ENCODE measurements at regions not wholly inside any gene's neighbourhood (a gene's known extent, or its start where the extent isn't known, plus 50 kb on each side); places are given as distances from the start of the nearest gene placed in this dataset.

DNA sequence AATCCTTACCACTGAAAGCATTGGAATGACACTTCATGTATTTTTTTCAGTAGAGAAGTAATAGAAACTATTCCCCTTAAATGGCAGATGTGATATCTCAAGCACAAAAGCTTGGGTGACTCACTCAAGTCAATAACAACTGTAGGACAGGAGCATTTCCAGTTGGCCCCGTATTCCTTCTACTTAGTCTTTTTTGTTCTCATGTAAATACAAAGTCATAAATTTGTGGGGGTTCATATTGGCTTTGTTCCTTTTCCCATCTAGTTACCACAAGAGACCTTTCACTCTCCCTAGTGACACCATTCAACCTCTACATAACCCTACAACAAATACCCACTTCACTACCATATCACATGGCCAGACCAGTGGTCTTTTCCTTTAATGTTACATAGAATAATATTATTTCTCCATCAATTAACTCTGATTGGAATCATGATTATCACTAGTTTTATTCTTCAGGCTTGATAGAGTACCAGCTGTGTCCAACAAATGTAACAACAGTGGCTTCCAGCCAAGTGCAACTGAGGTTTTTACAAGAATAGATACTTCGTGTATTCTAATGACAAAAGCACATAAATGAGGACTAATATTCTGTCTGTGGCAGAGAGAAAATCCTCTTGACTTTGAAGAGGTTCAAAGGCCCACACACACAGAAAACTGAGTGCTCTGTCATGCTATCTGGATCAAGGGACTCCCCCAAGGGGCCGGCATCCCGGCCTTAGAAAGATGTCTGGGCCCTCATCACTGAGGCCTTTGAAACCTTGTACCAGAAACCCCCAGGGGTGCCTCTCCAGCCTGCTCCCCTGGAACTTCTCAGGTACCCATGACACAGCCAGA, 94.0 kb upstream of the THBS1 start:
- DNase-seq (ENCODE audit: extremely low read depth, low read depth, low spot score) = no peak

DNA sequence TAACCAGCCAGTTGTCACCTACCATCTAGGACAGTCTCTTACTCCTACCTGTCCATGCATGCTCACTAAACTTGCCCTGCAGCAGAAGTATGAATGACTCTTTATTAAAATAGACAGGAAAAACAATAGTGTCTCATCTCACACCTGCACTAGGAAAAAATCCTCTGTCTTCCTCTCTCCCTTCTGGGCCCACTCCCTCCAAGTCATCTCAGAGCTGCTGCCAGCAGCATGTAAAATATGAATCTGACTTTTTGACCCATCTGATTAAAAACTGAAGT, 93.5 kb upstream of the THBS1 start:
- no peak for DNase-seq (ENCODE audit: extremely low read depth, low read depth, low spot score)

DNA sequence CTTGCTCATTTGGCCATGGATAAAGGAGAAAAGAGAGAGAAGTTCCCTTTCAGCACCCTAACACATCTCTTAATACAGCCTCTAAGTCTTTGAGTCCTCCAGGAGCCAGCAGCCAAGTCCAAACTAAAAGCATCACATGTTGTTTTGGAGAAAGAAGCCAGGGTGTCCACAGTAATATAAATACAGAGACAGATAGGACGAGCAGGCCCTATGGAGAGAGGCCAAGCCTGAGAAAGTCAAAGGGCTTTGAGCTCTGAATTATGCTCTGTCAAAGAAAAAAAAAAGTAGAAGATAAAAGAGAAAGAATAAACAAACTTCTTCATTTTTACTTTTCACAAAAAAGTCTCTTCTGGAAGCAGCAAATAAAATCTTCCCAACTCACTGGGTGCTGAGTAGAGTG, 92.4 kb upstream of the THBS1 start:
- no peak for DNase-seq (ENCODE audit: extremely low read depth, low read depth, low spot score)

DNA sequence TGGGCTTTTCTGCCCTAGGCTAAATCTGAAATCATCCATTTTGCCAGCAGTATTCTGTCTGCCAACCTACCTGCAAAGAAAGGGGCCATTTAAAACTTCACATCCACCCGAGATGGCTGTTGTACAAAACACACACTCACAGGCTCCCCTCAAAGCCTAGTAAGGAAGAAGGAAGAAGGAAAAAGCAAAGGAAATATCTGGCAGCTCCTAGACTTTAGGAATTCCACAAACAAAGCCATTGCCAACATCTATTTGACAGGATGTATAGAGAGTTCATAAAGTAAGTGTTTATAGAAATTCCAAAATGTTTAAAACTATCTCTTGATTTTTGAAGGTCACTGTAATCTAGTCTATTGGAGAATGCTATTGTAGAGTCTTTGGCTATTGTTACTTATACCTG, 91.9 kb upstream of the THBS1 start:
- no peak for DNase-seq (ENCODE audit: extremely low read depth, low read depth, low spot score)

DNA sequence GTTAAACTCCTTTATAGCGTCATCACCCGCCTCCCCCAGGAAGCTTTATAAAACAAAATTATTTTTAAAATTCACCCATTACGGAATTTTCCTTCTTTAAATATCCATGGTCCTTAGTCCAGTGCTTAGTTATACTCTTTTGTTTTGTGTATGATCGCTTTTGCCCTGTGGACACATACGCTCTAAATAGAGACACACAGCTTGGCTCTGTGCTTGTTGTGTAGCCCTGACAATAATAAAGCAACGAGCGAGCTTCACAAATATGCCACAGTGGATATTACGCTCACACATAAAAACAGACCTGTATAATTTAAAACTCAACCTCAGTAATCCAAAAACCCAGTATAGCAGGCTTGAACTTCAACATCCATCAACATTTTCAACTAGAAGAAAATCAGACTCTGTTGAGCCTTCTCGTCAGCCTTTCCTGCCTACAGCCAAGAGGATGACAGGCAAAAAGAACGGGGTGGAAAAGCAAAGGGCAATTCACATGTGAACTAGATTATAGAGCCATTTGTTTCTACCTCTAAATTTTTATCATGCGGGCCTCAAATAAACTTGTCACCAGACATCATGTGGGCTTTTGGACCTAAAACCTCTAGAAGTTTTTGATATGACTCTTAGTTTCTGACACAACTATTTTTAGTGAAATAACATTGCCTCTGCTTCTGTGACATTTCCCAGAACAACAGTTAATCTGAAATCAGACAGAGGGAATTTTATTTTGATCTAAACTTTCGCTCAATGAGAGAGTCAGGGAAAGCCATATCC, 89.6 kb upstream of the THBS1 start:
- DNase-seq (ENCODE audit: extremely low read depth, low read depth, low spot score) = no peak

DNA sequence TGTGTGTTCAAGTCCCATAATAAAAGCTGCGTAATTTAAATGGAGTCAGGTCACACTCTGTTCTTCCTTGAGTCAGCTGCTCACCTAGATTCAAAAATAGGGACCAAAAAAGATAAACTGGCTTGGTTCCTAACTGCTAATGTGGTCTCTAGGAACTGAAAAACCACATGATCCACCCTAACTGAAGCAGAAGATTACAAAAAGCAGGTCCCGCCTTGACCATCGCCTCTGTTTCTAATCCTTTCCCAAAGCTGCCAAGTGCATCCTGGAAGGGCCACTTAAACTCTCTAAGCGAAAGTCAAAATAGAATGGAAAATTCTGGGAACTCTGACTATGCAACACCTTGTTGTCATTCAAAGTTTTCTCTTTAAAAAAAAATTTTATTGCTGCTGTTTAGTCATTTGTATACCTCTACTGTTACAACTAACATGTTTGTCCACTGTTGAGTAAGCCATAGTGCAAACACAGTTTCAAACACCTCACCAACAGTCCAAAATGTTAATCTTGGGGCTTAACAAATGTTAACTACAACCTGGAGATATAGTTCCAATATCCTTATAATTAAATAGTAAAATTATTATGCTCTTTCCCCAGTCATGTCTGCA, 88.9 kb upstream of the THBS1 start:
- no peak for DNase-seq (ENCODE audit: extremely low read depth, low read depth, low spot score)

DNA sequence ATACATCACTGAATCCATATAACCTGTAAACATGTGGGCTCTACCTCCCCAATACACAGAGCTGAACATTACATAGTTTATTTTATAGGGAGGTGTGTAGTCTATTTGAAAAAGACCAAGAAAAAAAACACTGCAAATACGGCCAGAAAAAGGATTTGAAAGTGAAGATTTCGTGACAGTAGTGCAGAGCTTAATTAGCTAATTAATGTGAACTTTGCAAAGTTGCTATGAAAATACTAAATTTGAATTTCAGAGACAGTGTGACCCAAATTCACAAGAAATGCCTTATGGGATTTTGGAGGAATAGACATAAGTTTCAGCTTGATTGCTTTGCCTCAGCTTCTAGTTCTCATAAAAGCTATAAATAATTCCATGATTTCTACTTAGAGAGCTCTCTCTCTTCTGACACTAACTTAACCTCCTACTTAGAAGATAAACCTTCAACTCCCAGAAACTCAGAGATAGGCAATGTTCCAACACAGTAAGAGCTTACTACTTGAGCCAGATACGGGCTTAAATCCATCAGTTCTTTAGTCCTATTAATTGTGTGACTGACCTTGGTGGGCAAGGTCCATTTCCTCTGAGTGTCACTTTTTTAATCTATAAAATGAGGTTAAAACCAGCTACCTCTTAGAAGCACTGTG, 87.3 kb upstream of the THBS1 start:
- DNase-seq (ENCODE audit: extremely low read depth, low read depth, low spot score) = no peak

DNA sequence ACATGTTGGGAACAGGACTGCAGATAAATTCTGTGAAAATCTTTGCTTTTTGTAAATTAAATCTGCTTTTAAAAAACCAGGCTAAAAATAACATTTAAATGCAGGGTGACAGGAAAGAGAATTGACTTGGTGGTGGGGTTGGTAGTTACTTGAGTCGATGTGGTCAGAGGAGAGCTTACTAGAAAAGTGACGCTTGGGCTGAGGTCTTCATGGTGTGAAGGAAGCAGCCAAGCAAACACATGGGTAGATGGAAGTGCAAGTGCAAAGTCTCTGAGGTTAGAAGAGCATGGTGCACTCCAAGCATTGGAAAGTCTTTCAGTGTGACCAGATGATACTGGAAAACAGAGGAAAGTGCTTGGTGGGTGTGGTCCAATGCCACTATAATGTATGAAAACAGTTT, 86.4 kb upstream of the THBS1 start:
- no peak for DNase-seq (ENCODE audit: extremely low read depth, low read depth, low spot score)

DNA sequence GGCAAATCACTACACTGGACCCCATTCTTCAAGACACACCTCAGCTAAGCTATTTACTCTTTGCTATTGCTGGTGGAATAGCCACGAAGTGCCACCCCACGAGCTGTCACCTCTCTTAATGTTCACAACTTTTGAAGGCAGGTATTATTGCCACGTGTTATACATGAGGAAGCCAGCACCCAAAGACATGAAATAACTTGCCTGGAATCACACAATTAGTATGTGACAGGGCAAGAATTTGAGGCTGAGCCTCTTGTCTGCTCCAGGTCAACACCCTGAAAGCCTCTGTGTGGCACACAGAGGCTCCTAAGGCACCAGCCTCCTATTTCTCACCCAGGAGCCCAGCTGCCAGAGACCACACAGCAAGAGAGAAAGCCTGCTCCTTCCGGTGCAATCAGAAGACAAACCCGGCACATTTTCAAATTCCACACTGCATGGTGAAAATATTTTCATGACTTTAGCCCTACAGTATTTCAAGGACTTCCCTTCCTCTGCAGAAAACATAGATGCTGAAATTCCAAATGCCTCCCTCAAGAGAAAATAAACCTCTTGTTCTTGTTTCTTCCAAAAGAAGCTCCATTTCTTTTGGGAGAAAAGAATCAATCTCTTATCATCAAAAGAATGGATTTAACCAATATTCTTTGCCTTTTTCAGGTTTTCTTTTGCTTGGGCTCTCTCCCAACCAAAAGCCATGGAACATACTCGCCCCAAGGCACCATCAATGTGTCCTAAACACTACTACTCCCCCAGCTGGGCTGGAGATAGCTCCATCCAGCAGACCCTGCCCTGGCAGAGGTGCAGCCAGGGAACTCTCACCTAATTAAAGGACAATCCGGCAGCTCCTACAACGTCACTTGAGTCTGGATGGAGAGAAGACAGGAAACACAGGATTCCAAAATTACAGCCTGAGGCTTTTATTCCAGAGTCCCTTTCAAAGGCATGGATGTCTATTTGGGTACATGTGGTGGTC, 84.7 kb upstream of the THBS1 start:
- no peak for DNase-seq (ENCODE audit: extremely low read depth, low read depth, low spot score)

DNA sequence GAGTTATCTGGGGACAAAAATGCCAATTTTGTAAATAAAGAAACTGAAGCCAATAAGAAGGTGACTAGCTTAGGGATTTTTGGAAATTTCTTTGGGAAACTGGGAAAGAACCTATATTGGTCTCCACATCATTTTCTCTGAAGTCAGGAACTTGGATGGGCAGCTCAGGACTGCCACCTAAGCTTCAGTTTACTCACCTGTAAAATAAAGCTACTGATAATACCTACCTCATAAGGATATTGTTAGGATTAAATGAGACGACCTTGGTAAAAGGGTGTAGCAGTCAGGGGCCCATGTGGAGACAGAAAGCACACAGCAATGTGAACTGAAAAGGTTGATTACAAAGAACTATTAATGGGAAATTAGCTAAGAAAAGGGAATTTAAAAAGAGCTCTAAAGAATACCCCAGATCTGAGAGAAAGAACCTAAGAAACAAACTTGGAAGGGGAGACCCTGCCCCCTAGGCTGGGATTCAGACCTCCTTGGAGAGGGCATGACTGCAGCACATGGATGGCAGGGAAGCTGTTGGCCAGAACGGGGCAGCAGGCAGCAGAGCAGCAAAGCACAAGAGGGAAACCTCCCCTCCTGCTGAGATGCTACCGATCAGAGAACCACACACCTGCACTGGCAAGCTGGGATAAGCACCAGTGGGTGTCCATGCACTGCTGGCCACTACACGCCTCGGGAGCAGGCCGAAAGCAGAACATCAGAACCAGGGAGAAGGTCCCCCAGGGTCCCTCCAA, 83.7 kb upstream of the THBS1 start:
- no peak for DNase-seq (ENCODE audit: extremely low read depth, low read depth, low spot score)

DNA sequence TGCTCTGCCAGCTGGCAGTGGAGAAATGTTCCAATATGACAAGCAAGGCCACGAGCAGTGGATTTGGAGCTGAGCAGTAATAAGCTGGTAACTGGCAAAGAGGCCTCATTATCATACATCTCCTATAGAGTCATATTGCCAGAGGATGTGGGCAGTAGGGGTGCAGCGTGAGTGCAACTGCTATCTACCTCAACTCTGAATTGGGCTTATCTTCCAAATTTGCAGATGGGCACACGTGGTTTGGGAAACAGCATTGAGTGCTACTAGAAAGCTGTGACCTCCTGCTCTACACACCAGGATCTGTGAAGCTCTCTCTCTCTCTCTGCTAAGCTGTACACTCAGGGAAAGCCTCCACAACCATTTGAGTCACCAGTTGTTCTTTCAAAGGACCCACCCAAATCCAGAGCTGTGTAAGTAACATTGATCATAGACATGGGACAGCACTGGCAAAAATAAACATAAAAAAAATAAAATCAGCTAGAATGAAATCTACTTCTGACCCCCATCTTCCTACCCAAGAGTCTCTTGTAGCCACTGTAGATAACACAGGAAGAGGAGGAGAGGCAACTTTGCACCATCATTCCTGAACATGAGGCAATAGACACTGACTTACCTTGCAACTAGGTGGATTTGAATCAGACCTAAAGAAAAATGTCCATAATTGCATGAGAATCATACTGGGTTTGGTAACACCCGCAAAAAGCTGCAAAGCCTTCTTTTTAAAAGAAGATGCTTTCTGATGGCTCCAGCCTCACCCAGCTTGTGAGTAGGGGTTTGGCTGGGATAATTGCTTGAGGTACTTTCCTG, 82.9 kb upstream of the THBS1 start:
- DNase-seq (ENCODE audit: extremely low read depth, low read depth, low spot score) = no peak

DNA sequence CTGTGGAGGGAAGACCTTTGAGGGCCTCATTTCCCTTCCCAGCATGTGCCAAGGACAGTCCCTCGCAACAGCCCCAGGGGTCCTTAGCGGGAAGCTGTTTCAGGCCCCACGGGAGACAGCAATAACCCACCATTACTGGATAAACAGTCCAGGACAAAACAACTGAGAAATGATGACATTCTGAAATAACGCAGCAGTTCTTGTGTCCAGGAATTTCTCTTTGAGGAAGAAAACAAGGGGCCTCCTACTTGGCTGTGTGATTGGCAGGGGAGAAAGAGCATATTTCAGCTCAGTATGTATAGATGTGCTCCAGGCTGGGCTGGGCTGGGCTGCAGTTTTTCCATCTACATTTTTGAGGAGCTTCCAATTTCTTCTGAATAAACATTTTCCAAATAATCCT, 82.2 kb upstream of the THBS1 start:
- no peak for DNase-seq (ENCODE audit: extremely low read depth, low read depth, low spot score)

DNA sequence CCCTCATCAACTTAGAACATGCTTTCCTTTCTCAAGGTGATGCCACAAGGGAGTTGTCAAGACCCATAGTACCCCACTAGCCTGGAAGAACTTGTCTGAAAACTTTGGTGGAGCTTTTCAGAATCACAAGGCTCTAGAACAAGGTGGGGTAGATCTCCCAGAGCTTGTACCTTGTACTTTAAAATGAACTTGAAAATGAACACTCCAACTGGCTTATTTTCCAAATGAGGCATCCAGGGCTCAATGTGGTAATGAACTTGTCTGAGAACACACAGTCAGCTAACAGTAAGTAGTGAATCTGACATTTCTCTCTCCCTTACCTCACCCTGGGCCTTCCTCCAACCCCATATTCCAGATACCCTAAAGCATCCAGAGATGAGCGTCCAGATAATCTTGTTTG, 81.8 kb upstream of the THBS1 start:
- no peak for DNase-seq (ENCODE audit: extremely low read depth, low read depth, low spot score)

DNA sequence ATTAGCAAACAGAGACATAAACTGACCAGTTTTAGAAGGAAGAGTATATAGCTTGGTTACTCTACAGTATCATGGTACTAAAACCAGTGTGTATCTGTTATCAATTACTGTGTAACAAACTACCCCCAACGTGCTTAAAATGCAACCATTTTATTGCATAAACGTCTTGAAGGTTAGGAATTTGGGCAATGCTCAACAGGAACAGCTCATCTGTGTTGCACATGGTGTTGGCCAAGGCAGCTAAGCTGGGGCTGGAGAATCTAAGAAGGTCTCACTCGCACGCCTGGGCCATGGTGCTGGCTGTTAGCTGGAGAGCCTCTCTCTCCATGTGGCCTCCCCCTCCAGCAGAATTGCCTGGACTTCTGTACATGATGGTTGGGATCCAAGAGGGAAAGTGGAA, 81.2 kb upstream of the THBS1 start:
- no peak for DNase-seq (ENCODE audit: extremely low read depth, low read depth, low spot score)

DNA sequence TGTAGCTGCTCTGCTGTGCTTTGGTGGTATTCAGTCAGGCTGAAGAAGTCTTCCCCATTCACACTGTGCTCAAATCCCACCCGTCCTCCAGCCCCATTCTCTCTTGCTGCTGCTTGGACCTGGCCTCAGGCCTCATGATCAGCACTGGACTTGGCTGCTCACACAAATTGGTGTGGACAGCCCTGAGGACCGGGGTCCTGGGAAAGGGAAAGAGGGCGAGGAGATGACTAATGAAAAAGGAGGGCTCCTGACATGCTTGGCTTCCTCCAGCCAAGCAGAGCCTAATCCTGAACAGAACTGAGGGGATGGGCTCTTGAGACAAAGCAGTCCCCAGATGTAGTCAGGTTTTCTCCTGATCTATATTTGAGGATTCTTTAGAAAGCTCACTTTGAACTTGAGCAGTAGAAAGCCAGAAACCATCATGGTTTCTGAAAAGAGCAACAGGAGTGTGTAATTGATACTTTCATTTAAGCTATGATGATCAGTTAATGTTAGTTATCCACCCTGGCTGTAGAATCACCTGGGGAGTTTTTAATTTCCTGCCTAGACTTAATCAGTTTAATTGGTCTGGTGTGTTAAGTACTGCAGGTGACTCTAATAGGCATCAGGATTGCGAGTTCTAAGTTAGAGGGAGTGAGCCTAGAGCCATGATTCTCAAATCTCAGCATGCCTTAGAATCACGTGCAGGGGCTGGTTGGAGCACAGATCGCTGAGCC, 79.4 kb upstream of the THBS1 start:
- no peak for DNase-seq (ENCODE audit: extremely low read depth, low read depth, low spot score)

DNA sequence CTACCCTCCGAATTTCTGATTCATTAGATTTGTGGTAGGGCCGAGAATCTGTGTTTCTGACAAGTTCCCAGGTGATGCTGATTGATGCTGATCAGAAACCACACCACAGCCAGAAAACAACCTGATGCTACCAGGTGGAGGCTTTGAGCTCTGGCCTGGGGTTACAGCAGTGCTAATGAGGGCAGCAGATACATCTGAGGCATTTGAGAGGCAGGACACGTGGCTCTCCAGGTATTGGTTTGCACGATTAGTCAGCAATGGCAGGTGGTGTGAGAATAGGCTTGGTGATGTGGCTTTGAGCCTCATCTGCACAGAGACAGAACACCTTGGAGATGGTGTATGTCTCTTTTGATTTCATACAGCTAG, 78.8 kb upstream of the THBS1 start:
- no peak for DNase-seq (ENCODE audit: extremely low read depth, low read depth, low spot score)

DNA sequence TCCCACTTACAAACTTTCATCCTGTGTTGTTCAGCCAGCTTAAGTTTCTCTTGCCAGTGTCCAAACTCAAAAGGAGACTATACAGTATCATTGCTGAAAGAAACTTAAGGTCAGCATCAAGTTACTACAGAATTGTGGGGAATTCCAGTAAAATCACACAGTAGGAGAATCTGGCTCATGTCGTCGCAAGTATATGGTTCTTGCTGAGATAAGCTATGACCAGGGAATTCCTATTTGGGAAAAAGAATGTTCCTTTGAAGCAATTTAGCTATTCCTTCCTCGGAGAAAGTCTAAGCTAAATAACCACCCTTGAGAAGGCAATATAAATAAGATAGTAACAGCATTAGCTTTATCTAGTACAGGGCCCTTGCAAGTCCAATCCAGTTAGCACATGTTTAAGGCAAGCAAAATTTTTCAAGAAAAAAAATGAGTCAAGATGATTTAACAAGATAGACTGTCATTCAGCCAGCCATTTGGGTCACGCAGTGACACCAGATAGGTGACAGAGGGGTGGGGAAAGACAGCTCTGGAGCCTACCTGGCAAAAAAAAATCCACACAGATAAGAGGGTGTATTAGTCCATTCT, 78.2 kb upstream of the THBS1 start:
- no peak for DNase-seq (ENCODE audit: extremely low read depth, low read depth, low spot score)

DNA sequence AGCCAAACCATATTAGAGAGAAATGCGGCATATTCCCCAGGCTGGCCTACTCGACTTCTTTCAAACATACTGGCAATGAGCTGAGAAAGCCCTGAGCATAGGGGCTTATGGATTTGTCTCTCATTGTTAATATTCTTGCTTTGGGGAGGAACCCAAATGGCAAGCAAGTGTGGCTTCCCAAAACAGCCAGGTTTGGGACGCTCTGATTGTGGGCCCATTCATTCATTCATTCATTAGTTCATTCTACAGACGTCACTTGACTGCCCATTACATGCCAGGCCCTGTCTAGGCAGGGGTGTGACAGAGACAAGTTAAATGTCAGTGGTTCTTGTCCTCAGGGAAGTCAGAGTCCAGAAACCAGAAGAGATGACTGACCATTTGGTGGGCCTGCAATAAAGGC, 77.4 kb upstream of the THBS1 start:
- no peak for DNase-seq (ENCODE audit: extremely low read depth, low read depth, low spot score)
